Astrocyte of the spinal cord (primary cell): ENCODE measurements at regions not wholly inside any gene's neighbourhood (a gene's known extent, or its start where the extent isn't known, plus 50 kb on each side); places are given as distances from the start of the nearest gene placed in this dataset.

Source experiments
- DNase-seq: peaks from one replicate; pipeline ENCODE4 v3.0.0; 2011; ENCODE audit warnings: low read depth, low spot score
- H3K4me3 ChIP-seq: 2 replicates; pipeline ENCODE4 v1.5.1; 2011; ENCODE audit warnings: low read depth, mild to moderate bottlenecking, low read length, moderate library complexity
- CTCF ChIP-seq: IDR thresholded peaks from 2 replicates; pipeline ENCODE4 v1.5.1; 2012; ENCODE audit warnings: low read depth, mild to moderate bottlenecking, low read length, inconsistent platforms
- in situ Hi-C: cut with HindIII; loops from 2 replicates; pipeline ENCODE4 v1.10.0; 2017; ENCODE audit warnings: low sequenced_read_pairs

GRCh38 chr1:57922130-57922529, 498.3 kb upstream of the DAB1 start:
- no peak for DNase-seq
- H3K4me3 ChIP-seq = no peak overlapping the region
- TF ChIP-seq CTCF = no peak
- in situ Hi-C loops = no loop called here

- TF ChIP-seq CTCF = no peak
- no peak for DNase-seq
- H3K4me3 ChIP-seq = no peak overlapping the region
- in situ Hi-C loops = no loop called here
Observed at GRCh38 chr1:57916041-57916440, 492.2 kb upstream of the DAB1 start.

GRCh38 chr1:57911427-57911826, 487.6 kb upstream of the DAB1 start:
- H3K4me3 ChIP-seq = no peak overlapping the region

GRCh38 chr1:57910782-57911181, 486.9 kb upstream of the DAB1 start:
- no peak for TF ChIP-seq CTCF
- no peak for DNase-seq
- in situ Hi-C loops = no loop called here
- H3K4me3 ChIP-seq = no peak overlapping the region

More at GRCh38 chr1:57911427-57911826, 487.6 kb upstream of the DAB1 start:
- no peak for DNase-seq
- in situ Hi-C loops = no loop called here
- TF ChIP-seq CTCF = no peak

GRCh38 chr1:57910305-57910704, 486.4 kb upstream of the DAB1 start:
- in situ Hi-C loops = no loop called here
- no peak for TF ChIP-seq CTCF
- H3K4me3 ChIP-seq = no peak overlapping the region
- DNase-seq = no peak

- H3K4me3 ChIP-seq = no peak overlapping the region
- in situ Hi-C loops = no loop called here
- DNase-seq = no peak
- no peak for TF ChIP-seq CTCF
Observed at GRCh38 chr1:57908147-57908890, 484.5 kb upstream of the DAB1 start.
